Left colon (tissue), 2 donors: ENCODE measurements at regions not wholly inside any gene's neighbourhood (a gene's known extent, or its start where the extent isn't known, plus 50 kb on each side); places are given as distances from the start of the nearest gene placed in this dataset.
"Not testable (repeated sequence)": the region's sequence is repeated elsewhere in the genome, so short reads cannot be mapped to it uniquely, and the experiment has no call there.

Source experiments
- ATAC-seq: fragments of 200-7000 bp; cut with Tn5 transposase; one replicate; pipeline ENCODE4 v1.9.1; 2020; ENCODE audit warnings: mild to moderate bottlenecking, moderate library complexity
- DNase-seq, 2 donors: peaks; one replicate each; pipeline ENCODE4 v3.0.0-alpha.2; 2020
- intact Hi-C, 2 donors: fragments of 100-400 bp; cut with DNase I in 1 of 2; cut with micrococcal nuclease in 1 of 2; formaldehyde crosslinking; loops; one replicate each; pipeline versions ENCODE4 v1.11.2 to v1.14.0; 2022; cut with DNase I, micrococcal nuclease
- donor health status: DM: no; HTN: no; CAD: no.
- donor health status: DM: yes; HTN: yes; CAD: no.

DNA sequence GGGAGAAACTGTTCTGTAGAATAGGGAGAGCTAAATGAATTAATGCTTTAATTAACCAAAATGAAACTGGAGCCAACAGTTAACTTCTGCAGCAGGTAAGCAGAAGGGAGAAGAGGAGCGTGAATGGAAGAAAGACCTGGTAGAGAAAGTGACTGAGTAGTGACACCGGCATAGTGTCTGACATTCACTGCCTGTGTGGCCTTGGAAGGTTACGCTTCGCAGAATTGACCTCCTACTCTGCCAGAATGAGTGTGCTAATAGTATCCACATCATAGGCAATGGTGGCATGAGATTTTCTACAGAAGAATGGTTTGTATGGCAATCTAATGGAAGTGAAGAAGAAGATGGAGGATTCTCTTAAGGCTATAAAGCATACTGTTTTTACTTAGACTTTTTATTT, 614.4 kb downstream of the CPS1 start:
- DNase-seq (no peak), ATAC-seq (no peak)
- intact Hi-C loops = no loop called here

GRCh38 chr2:211174021-211174420, 617.6 kb downstream of the CPS1 start:
- no peak for ATAC-seq
- intact Hi-C loops = no loop called here
- no peak for DNase-seq

DNA sequence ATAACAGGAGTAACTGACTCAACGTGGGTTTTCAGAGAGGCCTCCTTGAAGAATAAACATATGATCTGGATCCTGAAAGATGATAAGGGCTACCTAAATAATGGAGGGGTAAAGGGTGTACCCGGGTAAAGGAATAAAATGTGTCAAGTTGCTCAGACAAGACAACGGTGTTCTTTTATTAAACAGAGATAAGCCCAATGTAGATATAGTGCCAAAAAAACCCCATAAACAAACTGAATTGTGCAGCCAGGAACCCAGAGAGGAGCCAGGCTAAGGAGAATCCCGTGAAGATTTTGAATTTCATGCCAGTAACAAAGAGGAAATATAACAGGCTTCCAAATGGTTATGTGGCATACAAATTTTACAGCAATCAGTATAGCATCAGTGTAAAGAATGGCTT, 618.2 kb downstream of the CPS1 start:
- DNase-seq = no peak
- ATAC-seq = no peak
- intact Hi-C loops = no loop called here

- ATAC-seq (no peak), DNase-seq (no peak)
- intact Hi-C loops = no loop called here
These were observed 619.6 kb downstream of the CPS1 start for GRCh38 chr2:211175956-211176355.

GRCh38 chr2:211176514-211177141, 620.2 kb downstream of the CPS1 start:
- ATAC-seq (no peak), DNase-seq (no peak)
- intact Hi-C loops = no loop called here

DNA sequence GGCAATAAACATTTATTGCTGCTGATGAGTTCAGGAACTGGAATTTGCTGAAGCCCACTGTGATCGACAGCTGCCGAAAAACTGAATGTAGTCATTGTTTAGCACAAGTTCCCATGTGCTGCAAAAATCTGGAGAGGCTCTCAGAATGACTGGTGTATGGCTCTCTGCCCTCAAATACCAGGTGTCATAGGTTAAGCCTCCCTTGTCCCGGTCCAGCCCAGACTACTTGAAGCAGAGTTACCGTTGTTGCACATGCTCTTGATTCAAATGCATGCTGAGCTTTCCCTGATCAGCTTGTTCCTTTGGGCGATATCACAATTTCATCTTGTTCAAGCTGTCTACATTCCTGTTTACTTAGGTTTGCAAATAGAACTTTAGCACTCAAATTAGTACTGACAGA, 625.2 kb downstream of the CPS1 start:
- intact Hi-C loops = no loop called here
- ATAC-seq (no peak), DNase-seq (no peak)

DNA sequence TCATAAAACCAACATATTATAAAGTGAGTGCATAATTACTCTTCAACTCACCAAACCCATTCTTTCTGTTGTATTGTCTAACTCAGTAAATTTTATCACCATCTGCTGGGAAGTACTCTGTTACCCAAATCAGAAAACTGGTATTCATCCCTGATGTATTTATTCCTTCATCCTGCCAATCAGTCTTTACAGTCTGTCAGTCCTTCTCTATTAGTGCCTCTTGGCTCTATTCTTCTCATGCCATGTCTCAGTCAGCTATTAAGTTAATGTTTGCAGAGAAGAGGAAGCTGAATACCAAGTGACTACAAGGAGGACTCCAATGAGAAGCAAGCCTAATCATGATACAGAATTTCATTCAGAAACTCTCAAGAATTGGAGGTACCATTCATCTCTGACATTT, 631.2 kb downstream of the CPS1 start:
- intact Hi-C loops = no loop called here
- ATAC-seq (no peak), DNase-seq (no peak)

- intact Hi-C loops = no loop called here
- ATAC-seq (no peak), DNase-seq (no peak)
These were observed 647.6 kb downstream of the CPS1 start for GRCh38 chr2:211203986-211204385.

- no peak for DNase-seq
- intact Hi-C loops = no loop called here
- ATAC-seq = no peak
These were observed 648.1 kb downstream of the CPS1 start for GRCh38 chr2:211204456-211204855.

DNA sequence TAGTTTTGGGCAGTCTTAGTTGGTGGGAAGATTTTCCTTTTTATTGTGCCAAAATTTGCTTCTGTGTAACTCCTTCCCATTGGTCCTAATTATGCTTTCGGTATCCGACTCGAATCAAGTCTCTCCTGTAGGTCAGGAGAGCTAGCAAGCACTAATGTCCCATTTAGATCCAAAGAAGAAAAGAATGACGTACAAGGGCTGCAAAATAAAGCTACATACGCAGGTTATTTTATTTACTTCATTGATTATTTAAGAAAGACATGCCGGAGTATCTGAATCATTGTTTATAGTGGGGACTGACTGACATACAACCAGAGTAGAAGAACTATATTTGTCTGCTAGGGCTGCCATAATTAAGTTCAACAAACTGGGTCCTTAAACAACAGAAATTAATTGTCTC, 648.5 kb downstream of the CPS1 start:
- ATAC-seq (no peak), DNase-seq (no peak)
- intact Hi-C loops = no loop called here

GRCh38 chr2:211205358-211205757, 649.0 kb downstream of the CPS1 start:
- intact Hi-C loops = no loop called here
- no peak for ATAC-seq
- DNase-seq = no peak

DNA sequence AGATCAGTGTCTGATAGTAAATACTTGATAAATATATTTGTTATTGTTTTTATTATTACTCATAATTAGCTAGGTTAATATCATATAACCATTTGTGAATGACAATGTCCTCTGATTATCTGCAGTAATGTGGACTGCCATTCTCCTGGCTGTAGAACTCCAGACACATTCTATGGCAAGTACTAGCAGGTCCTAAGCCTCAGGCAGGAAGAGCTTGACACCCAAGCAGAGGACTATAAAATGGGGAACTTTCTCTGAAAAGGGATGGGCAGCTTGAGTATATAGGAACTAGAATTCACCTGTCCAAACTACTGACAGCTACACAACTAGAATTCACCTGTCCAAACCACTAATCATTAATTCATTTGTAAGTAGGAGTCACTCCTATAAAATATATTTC, 649.4 kb downstream of the CPS1 start:
- ATAC-seq (no peak), DNase-seq (no peak)
- intact Hi-C loops = no loop called here

DNA sequence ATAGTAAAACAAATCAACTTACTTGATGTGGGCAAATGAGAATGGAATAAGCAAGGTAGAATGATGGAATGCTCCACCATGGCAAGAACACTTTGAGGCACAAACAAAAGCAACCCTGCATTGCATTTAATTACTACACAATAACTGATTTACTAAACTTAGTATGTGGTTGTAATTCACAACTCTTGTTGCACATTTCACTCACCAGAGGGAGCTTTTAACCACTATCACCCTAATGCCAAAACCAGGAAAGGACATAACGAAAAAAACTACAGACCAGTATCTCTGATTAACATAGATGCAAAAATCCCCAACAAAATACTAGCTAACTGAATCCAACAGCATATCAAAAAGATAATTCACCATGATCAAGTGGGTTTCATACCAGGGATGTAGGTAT, 659.8 kb downstream of the CPS1 start:
- intact Hi-C loops = no loop called here
- DNase-seq (no peak), ATAC-seq (no peak)

- DNase-seq, ATAC-seq, intact Hi-C loops: not testable (repeated sequence)
These were observed 663.1 kb downstream of the CPS1 start for GRCh38 chr2:211219548-211219947.

DNA sequence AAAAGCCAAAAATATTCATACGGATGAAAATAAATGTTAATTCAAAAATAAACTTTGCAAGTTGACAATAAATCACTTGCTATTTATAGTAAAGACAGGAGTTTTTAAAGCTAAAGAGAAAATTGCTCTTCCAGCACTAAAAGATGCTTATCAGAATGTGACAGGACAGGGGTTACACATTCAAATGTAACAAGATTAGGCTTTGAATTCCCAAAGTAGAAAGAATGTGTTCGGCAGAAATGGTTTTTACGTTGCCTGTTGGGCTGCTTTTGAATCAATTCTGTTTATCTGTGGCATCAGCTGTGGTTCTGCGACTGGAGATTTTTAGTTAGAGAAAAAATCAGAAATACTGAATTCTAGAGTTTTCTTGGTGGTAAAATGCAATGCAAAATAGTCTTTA, 669.4 kb downstream of the CPS1 start:
- intact Hi-C loops = no loop called here
- no peak for ATAC-seq
- DNase-seq = no peak

DNA sequence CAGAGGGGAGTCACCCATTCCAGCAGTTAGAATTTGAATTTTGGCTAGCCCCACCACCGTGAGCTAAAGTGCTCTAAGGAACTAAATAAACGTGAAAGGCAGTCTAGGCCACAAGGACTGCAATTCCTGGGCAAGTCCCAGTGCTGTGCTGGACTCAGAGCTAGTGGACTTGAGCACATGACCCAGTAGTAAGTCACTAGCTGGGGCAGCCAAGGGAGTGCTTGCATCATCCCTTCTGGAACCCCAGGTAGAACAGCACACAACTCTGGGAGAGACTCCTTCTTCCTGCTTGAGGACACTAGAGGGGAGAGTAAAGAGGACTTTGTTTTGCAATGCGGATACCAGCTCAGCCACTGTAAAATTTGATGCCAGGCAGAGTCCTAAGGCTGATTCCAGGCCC, 672.2 kb downstream of the CPS1 start:
- DNase-seq = no peak
- intact Hi-C loops = no loop called here
- no peak for ATAC-seq

GRCh38 chr2:211237586-211238275, 681.3 kb downstream of the CPS1 start:
- ATAC-seq (no peak), DNase-seq (no peak)
- intact Hi-C loops = no loop called here

GRCh38 chr2:211241891-211242290, 685.5 kb downstream of the CPS1 start:
- intact Hi-C loops = no loop called here
- no peak for DNase-seq

DNA sequence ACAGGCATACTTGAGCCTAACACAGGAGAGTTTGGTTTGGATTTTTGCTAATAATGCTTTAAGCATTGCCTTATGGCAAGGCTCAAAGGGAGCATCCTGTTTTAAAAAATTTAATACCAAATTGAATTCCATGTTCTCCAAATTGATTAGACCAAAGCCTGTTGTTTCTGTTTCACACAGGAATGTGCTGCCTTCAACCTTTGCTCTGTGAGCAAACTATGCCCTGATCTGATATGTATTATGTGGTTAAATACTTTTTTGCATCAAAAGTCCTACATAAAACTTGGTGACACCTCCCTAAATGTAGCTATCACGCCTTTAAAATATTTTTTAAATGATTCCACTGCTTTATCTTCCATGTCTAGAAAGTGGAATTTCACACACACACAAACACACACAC, 691.4 kb downstream of the CPS1 start:
- intact Hi-C loops = no loop called here
- no peak for DNase-seq
- ATAC-seq = no peak

More at GRCh38 chr2:211241891-211242290, 685.5 kb downstream of the CPS1 start:
- no peak for ATAC-seq

DNA sequence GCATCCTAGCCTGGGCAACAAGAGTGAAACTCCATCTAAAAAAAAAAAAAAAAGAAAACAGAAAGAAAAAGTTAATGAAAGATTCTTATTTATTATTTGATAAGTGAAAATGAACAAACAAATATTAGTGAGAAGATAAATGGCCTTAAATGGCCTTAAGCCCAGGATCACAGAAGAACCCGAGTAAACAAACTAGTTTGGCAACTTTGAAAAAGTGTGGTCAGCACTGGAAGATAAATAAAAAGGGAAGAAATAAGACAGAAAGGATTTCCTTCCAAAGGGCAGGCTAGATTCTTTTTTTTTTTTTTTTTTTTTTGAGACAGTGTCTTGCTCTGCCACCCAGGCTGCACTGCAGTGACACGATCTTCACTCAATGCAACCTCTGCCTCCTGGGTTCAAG, 692.4 kb downstream of the CPS1 start:
- intact Hi-C loops = no loop called here
- ATAC-seq = no peak

DNA sequence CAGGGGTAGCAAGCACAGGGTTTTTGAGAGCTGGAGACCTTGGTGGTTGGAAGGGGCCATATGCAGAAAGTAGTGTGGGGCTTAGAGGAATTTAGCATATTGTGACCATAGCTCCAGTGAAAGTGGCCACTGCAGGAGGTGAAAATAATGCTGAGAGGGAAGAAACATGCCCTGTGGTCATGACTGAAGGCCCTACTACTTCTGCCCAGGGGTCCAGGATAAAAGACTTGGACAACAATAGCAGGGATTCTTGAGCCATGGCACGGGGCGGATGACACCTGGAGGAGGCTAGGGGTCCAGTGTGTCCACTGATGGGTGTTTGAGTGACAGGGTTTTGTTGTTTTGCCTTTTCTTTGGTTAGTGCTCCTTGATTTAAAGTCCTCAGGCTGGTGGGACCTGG, 694.6 kb downstream of the CPS1 start:
- intact Hi-C loops = no loop called here
- ATAC-seq = no peak
- no peak for DNase-seq

More for the DNA sequence above, 692.4 kb downstream of the CPS1 start:
- DNase-seq = no peak
